ENCODE measurements at regions not wholly inside any gene's neighbourhood (a gene's known extent, or its start where the extent isn't known, plus 50 kb on each side); places are given as distances from the start of the nearest gene placed in this dataset.

GRCh38 chr15:31456354-31457060 lies 129.9 kb downstream of the KLF13 start:
- no peak for DNase-seq (ENCODE audit: low read depth in 2 of 2)

DNA sequence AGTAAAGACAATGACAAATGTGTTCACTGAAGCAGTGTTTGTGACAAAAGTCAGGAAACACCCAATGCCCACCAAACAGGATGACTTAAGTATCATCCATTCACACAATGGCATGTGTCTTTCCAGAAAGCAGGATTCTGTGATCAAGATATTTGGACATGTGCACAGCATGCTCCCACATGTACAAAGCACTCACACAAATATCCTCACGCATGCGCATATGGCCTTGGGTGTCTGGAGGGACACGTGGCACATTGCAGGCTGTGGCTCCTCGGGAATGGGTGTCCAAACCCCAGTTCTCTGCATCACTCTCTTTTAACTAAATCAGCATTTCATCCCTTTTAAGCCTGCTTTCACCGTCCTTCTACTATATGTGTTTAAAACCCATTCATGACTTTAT lies 130.5 kb downstream of the KLF13 start:
- no peak for DNase-seq (ENCODE audit: low read depth in 2 of 2)

DNA sequence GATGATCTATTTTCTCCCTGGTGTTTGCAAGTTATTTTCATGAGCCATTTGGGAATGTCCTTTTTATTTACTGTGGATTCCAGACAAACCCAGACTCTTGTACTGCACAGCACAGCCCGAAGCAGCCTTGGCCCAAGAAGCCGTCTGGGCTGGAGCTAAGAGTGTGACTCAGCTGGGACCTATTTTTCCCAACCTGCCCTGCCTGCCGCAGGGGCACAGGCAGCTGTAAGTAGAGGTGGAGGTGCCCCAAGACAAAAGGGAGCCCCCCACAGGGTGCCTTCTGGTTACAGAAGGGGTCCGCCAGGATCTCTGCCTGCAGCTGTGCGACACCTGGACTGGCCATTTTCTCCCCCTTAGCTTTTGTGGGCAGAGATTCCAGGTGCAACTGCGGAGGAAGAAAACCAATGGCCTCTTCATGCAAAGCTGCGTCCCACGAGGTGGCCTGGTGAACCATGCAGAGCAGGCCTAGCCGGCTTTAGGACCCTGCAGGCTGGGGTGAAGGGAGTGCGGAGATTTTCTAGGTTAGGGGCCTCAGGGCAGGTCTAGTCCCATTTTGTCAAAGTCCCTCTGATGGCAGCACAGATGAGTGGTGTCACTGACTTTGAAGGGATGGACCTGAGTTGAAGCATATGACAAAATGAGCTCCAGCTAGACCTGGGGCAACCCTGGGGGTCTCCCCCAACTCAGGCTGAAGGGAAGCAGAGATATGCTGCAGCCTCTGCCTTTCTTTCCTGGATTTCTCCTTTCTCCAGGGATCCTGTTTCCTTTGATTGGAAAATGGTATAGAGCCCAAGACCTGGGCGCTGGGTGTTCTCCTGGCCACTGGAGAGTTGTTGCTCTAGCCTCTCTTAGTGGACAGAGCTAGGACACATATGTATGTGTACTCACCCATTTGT lies 131.2 kb downstream of the KLF13 start:
- no peak for DNase-seq (ENCODE audit: low read depth in 2 of 2)

- DNase-seq (ENCODE audit: low read depth in 2 of 2) = peak in 1 of 2 donors; percentile 15
These were observed 132.2 kb downstream of the KLF13 start for GRCh38 chr15:31458596-31459399.

- DNase-seq (ENCODE audit: low read depth in 2 of 2) = no peak
These were observed 132.7 kb downstream of the KLF13 start for GRCh38 chr15:31459400-31459748.

DNA sequence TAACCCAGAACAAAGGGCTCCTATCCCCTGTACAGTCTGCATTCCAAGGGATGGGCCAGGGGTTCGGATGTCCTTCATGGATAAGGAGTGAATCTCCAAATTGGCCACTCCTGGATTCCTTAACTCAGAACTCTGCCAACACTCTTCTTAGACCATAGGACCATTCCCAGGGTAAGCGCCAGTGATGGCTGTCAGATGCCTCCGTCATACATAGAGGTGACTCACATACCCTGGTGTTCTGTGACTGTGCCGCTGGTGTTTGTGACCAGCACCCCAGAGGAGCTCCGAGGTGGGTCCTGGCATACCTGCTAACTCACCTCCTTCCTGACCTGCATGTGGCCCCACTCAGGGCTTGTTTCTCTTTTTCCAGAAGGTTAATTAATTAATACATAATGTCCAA lies 134.7 kb downstream of the KLF13 start:
- no peak for DNase-seq (ENCODE audit: low read depth in 2 of 2)

- no peak for DNase-seq (ENCODE audit: low read depth in 2 of 2)
These were observed 135.4 kb downstream of the KLF13 start for GRCh38 chr15:31461911-31462480.

DNA sequence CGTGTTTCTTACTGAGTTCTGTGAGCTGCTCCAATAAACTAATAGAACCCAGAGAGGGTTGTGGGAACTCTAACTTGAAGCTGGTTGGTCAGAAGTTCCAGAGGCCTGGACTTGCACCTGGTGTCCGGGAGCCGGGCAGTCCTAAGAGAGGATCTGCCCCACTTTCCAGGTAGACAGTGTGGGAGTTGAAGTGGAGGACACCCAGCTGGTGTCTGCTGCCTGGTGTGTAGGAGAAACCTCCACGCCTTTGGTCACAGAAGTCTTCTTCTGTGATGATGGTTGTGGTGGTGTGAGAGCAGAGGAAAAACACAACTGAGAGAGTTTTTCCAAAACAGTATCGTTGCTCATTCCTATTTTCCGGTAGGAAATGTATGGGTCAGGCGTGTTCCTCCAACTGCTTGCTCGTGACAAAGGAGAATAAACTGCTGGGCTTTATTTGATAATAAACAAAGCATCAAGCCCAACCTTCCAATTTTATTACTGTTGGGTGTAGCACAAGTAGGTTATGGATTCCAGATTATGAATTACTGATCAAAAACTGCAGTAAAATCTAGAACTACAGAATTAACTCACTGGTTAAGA lies 137.0 kb downstream of the KLF13 start:
- no peak for DNase-seq (ENCODE audit: low read depth in 2 of 2)

- DNase-seq (ENCODE audit: low read depth in 2 of 2) = no peak
These were observed 137.8 kb downstream of the KLF13 start for GRCh38 chr15:31464216-31465082.

DNA sequence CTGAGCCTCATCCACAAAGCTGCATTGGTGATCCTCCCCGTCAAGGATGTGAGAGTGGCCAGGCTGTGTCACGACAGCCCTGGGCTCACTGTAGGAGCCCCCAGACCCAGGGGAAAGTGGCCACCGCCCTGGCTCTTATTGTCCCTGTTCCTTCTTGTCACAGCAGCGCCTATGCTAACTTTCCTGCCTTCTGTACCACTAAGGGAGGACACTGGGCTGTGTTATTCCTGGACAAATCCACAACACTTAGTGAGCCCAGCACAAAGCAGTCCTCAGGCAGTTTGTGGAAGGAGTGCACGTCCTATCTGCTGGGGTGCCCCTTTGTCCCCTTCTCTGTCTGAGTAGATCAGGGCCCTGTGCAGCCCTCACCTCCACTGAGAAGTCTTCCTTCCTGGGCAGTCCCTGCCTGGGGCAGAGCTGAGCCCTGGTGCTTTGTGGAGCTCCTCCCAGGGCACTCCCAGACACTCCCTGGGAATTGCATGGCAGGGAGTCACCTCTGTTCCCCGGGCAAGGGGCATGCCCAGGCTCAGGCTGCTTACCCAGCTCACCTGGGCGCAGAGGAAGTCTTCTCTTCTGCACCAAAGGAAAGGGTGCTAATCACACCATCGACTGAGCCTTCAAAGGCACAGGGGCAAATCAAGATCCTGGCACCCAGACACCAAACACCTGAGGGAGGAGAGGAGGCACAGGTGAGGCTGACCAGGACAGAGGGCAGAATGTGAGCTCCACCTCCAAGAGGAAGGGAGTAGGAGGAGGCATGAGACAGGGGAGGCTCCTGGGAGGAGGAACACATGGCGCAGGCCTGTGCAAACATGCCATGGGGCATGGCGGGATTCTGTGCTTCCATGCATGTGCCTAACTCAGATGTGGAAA lies 138.7 kb downstream of the KLF13 start:
- no peak for DNase-seq (ENCODE audit: low read depth in 2 of 2)

DNA sequence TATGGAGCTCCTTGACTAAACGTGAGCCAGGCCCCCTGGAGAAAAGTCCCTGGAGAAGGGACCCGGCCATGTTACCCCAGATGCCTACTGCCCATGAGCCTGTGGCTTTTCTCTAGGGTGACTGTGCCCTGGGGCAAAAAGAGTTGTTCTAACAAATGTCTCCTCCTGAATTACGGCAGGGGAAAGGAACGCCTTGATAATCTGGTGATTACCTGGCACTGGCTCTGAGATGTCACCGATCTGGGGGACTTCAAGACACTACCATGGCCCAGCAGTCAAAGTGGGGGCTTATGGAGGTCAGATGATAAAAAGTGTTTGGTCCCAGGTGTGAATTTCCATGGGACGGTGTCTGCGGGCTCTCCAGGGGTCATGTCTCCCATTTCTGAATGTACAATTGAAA lies 140.7 kb downstream of the KLF13 start:
- no peak for DNase-seq (ENCODE audit: low read depth in 2 of 2)

DNA sequence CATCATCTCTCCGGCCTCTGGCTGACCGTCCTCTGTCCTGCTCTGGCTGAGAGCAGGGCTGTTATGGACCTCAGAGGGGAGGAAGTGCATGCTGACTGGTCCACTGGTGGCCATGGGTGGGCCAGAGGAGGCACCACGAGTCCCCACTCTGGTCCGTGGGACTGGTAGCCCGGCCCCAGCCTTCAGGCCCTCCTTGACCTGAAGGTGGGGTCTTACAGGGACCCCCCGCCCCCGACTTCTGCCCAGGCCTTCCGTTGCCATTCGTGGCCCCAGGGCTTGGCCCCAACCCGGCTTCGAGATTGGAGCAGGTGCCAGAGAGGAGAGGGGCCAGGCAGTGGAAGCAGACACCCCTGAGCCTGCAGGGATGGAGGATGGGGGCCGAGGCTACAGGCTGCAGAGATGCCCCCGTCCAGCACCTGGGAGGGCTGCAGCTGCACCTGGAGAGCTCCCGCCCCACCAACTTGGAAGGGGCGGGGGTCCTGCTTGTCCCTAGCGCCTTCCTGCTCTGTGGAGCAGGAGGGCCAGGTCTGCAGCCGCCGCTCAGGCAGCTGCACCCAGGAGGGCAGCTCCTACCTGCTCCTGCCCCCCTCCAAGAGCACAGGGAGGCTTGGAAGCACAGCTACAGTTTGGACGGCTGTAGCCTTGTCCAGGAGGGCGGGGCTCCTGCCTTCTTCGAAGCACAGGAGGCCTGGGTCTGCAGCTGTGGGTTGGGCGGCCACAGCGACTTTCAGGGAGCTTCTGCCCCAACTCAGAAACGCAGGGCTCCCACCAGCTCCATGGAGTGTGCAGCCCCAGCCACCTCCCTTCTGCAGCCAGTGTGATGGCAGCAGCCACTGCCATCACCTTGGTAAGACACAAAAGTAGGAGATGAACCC lies 142.5 kb downstream of the KLF13 start:
- no peak for DNase-seq (ENCODE audit: low read depth in 2 of 2)

DNA sequence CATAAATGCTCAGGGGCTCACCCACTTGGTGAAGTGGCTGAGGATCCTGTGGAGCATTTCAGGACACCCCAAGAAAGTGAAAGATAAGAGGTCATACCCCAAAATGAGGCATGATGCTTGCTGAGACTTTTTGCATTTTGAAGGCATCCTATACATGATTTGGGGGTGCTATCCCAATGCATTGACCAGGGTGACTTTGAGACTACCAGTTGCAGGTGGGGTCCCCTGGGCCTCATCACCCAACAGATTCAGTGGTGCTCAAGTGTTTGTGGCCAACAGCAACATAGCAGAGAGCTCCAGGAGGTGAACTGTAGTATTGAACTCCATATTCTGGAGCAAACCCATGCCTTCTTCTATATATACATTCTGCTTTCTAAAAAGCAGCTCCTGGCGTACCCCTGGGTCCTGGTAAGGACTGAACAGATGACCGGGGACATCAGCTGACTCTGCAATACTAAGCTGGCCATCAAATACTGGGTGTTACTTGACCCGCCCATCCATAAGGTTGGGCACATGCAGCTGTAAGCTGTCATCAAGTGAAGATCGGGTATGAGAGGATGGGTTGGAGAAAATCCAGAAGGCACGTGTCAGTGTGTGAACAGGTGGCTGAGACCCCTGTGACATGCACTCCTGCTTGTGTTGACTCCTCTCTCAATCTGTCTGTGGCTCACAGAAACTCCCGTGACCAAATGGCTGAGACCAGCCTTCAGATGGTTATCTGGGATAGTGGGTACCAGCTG lies 143.3 kb downstream of the KLF13 start:
- no peak for DNase-seq (ENCODE audit: low read depth in 2 of 2)

- no peak for DNase-seq (ENCODE audit: low read depth in 2 of 2)
These were observed 144.1 kb downstream of the KLF13 start for GRCh38 chr15:31470756-31471155.

DNA sequence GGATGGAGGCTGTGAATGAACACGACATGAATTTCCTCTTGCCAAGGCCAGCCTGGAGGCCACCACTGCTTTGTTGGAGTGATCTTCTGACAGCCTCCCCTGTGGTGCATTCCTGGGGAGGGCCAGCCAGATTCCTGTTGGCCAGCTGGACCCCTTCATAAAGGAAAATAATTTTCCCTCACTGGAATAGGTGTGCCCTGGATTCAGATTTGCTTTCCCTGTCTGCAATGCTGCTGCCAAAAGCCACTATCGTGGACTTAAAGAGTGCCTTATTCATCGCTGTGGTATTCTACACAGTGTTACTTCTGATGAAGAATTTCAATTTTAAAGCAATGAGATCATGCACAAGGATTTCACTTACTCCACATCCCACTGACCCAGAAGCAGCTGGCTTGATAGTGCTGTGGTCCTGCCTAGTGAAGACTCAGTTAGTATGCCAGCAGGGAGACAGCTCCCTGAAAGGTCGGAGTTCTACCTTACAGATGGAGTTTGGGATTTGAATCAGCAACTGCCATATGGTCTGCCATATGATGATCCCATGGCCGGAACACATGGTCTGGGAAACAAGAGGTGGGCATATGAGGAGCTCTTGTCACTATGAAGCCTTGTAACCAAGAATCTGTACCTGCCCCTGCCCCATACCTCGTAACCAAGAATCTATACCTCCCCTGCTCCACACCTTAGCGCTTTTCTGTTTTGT lies 145.2 kb downstream of the KLF13 start:
- no peak for DNase-seq (ENCODE audit: low read depth in 2 of 2)

GRCh38 chr15:31472636-31473384 lies 146.2 kb downstream of the KLF13 start:
- DNase-seq (ENCODE audit: low read depth in 2 of 2) = no peak

Measured in stimulated activated CD4-positive, alpha-beta T cell treated with anti-CD3 and anti-CD28 coated beads, Interleukin-1b, Interleukin-23, amount 100 ng/mL, for 1 hour (primary cell).